ENCODE measurements at regions not wholly inside any gene's neighbourhood (a gene's known extent, or its start where the extent isn't known, plus 50 kb on each side); places are given as distances from the start of the nearest gene placed in this dataset.
"Not testable (repeated sequence)": the region's sequence is repeated elsewhere in the genome, so short reads cannot be mapped to it uniquely, and the experiment has no call there.

DNA sequence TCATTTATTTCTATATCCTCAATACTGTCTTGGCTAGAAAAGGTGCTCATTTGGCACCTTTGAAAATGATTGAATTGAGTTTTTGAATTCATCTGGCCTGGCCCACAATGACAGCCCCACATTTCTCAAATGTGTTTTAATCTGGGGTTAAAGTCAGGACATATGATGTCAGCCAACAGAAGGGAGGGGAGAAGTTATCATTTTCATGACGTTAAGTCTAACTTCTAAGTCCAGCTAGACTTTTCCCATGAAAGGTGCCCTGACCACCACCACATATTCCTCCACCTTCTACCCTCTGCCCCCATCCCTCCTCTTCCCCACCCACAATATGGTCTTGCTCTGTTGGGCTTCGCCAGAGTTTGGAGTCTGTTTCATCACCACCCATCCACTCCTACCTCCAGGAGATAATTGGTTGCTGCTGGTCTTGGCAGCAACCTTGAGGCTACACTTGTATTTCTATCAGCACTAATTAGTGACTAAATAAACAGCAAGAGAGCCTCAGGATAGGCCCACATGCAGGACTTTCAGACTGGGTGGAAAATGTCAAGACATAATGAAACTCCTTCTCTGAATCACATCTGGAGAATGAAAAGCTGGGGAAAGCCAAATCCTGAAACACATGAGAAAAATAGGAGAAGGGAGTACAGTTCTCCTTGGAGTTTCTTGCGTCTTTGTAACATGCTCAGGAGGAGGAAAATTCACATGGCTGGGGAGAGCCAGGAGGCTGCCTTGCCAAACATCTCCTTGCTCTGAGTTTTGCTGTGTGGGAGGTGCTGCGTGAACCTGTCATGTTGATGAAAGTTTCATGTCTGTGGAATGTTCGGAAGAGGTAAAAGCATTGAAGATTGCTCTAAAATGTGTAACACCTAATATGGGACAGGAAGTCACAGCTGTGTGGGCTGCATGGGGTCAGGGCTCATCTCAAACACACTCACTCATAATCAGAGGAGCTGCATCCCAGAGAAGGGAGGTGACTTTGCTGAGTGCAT, 544.7 kb upstream of the KLF4 start:
- no peaks in the 10 kb centered on the region for H3K4me1 ChIP-seq
- H3K27ac ChIP-seq = no peak overlapping the region
- H3K9me3 ChIP-seq = no peaks in the 10 kb centered on the region
- DNase-seq = no peak
- H3K27me3 ChIP-seq = no peaks in the 10 kb centered on the region
- H3K4me3 ChIP-seq = no peak overlapping the region
- H3K36me3 ChIP-seq = no peaks in the 10 kb centered on the region
- intact Hi-C loops (cut with DNase I; ENCODE audit: low total_unique reads) = no loop called here
- TF ChIP-seq, protein P1, sequence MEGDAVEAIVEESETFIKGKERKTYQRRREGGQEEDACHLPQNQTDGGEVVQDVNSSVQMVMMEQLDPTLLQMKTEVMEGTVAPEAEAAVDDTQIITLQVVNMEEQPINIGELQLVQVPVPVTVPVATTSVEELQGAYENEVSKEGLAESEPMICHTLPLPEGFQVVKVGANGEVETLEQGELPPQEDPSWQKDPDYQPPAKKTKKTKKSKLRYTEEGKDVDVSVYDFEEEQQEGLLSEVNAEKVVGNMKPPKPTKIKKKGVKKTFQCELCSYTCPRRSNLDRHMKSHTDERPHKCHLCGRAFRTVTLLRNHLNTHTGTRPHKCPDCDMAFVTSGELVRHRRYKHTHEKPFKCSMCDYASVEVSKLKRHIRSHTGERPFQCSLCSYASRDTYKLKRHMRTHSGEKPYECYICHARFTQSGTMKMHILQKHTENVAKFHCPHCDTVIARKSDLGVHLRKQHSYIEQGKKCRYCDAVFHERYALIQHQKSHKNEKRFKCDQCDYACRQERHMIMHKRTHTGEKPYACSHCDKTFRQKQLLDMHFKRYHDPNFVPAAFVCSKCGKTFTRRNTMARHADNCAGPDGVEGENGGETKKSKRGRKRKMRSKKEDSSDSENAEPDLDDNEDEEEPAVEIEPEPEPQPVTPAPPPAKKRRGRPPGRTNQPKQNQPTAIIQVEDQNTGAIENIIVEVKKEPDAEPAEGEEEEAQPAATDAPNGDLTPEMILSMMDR (IDR thresholded peaks at IDR 0.05) = no peak

DNA sequence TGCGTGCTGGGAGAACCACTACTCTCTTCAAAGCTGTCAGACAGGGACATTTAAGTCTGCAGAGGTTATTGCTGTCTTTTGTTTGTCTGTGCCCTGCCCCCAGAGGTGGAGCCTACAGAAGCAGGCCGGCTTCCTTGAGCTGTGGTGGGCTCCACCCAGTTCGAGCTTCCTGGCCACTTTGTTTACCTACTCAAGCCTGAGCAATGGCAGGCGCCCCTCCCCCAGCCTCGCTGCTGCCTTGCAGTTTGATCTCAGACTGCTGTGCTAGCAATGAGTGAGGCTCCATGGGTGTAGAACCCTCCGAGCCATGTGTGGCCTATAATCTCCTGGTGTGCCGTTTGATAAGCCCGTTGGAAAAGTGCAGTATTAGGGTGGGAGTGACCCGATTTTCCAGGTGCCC, 542.5 kb upstream of the KLF4 start:
- DNase-seq; intact Hi-C loops (cut with DNase I; ENCODE audit: low total_unique reads): not testable (repeated sequence)

DNA sequence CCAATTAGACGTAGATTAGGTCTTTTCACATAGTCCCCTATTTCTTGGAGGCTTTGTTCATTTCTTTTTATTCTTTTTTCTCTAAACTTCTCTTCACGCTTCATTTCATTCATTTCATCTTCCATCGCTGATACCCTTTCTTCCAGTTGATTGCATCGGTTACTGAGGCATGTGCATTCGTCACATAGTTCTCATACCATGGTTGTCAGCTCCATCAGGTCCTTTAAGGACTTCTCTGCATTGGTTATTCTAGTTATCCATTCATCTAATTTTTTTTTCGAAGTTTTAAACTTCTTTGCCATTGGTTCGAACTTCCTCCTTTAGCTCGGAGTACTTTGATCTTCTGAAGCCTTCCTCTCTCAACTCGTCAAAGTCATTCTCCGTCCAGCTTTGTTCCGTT, 541.7 kb upstream of the KLF4 start:
- not testable (repeated sequence) for H3K4me1 ChIP-seq

More for the DNA sequence above, 542.5 kb upstream of the KLF4 start:
- H3K4me3 ChIP-seq, H3K9me3 ChIP-seq, H3K27me3 ChIP-seq, H3K27ac ChIP-seq, H3K36me3 ChIP-seq, H3K4me1 ChIP-seq: not testable (repeated sequence)

DNA sequence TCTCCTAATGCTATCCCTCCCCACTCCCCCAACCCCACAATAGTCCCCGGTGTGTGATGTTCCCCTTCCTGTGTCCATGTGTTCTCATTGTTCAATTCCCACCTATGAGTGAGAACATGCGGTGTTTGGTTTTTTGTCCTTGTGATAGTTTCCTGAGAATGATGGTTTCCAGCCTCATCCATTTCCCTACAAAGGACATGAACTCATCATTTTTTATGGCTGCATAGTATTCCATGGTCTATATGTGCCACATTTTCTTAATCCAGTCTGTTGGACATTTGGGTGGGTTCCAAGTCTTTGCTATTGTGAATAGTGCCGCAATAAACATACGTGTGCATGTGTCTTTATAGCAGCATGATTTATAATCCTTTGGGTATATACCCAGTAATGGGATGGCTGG, 537.1 kb upstream of the KLF4 start:
- H3K4me1 ChIP-seq; DNase-seq; H3K36me3 ChIP-seq; H3K27me3 ChIP-seq; H3K4me3 ChIP-seq; H3K9me3 ChIP-seq; intact Hi-C loops (cut with DNase I; ENCODE audit: low total_unique reads); H3K27ac ChIP-seq: not testable (repeated sequence)

More for the DNA sequence above, 541.7 kb upstream of the KLF4 start:
- H3K4me3 ChIP-seq; intact Hi-C loops (cut with DNase I; ENCODE audit: low total_unique reads); H3K9me3 ChIP-seq; DNase-seq; H3K27me3 ChIP-seq; H3K27ac ChIP-seq; H3K36me3 ChIP-seq: not testable (repeated sequence)

DNA sequence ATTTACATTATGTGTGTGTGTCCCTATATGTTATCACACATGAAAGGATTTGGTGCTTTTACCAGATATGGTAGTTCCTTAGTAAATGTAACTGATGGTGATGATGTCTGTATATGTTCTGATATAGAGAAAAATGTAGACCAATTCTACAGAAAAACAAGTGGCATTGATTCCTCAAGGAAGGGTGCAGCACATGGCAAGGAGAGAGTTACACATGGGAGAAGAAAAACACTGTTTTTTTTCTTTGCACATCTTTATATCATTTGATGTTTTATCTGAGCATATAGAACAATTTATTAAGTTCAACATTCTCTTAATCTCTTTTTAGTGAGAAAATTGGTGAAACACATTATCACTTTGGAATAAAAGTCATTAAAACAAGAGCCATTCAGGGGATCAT, 535.0 kb upstream of the KLF4 start:
- Histone ChIP-seq H3K27ac (no peak overlapping the region), H3K9me3 (no peaks in the 10 kb centered on the region), H3K4me1 (no peaks in the 10 kb centered on the region), H3K36me3 (no peaks in the 10 kb centered on the region), H3K27me3 (no peaks in the 10 kb centered on the region), H3K4me3 (no peak overlapping the region)
- no peak for DNase-seq
- TF ChIP-seq, protein P1 (IDR thresholded peaks at IDR 0.05) = no peak
- intact Hi-C loops (cut with DNase I; ENCODE audit: low total_unique reads) = no loop called here

DNA sequence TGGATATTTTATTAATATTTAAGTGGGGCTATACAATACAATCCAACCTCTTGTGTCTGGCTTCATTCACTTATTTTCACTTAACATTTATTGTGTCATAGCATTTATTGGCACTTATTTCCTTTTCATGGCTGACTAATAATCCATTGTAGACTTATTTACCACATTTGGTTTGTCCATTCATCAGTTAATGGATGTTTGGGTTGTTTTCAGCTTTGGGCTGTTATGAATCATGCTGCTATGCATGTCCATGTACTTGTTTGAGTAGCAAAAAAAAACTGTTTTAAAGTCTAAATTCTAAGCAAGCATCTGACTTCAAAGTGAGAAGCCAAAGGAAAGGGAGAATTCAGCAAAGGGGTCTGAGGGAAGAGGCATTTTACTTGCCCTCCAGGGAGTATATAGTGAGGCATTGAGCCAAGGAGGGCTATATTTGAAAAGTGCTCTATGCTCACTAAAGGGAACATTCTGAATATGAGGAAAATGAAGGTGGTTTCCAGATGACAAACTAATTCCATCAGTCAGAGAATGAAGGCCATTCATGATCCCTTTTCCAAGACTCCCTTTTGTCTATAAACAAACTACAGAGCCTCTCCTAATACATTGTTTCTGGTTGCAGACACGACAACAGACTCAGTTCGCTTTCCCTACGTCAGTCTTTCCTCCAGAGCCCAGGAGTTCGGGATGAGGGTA, 532.8 kb upstream of the KLF4 start:
- Histone ChIP-seq H3K36me3 (no peaks in the 10 kb centered on the region), H3K27me3 (no peaks in the 10 kb centered on the region), H3K4me1 (no peaks in the 10 kb centered on the region), H3K9me3 (no peaks in the 10 kb centered on the region), H3K4me3 (no peak overlapping the region), H3K27ac (no peak overlapping the region)
- intact Hi-C loops (cut with DNase I; ENCODE audit: low total_unique reads) = no loop called here
- no peak for DNase-seq
- TF ChIP-seq, protein P1 (IDR thresholded peaks at IDR 0.05) = no peak

DNA sequence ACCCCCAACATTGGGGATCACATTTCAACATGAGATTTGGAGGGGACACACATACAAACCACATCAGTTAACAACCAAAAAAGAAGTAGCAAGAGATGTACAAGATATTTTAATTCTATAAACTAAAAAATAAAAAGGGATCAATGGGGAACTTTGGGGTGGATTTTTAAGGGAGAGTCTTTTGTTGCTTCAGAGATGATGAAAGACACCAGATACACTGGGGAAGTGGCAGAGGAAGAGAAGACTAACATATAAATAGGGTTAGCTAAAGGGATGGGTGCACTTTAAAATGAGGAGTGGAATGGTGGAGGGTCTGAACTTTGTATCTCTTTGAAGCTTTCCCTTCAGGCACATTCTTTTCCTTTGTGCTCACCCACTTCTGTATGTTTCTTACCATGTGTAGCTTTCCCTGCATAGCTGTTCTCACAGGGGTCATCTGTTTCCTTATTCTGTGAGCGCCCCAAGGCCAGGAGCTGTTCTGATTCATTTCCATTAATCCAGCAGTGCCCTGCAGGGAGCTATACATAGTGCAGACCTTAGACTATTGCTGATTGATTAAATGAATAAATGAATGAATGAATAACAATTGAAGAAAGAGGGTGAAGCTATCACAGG, 531.6 kb upstream of the KLF4 start:
- intact Hi-C loops (cut with DNase I; ENCODE audit: low total_unique reads) = no loop called here
- DNase-seq = no peak
- Histone ChIP-seq H3K4me3 (no peak overlapping the region), H3K27ac (no peak overlapping the region), H3K36me3 (no peaks in the 10 kb centered on the region), H3K27me3 (no peaks in the 10 kb centered on the region), H3K9me3 (no peaks in the 10 kb centered on the region), H3K4me1 (no peaks in the 10 kb centered on the region)
- TF ChIP-seq, protein P1 (IDR thresholded peaks at IDR 0.05) = no peak
